GM12873 (cell line): ENCODE measurements at regions not wholly inside any gene's neighbourhood (a gene's known extent, or its start where the extent isn't known, plus 50 kb on each side); places are given as distances from the start of the nearest gene placed in this dataset.

ENCODE experiments used
- CTCF ChIP-seq: IDR thresholded peaks from 2 replicates; pipeline ENCODE4 v1.5.1; 2012; ENCODE audit warnings: low read depth, mild to moderate bottlenecking, moderate library complexity, low read length, control low read depth; ENCODE audit not compliant: insufficient read depth; ENCODE audit errors: missing control alignments

- TF ChIP-seq CTCF, result no peak
These were observed 87.4 kb downstream of the MDH1 start for GRCh38 chr2:63676135-63676534.

GRCh38 chr2:63678085-63678484 is 89.3 kb downstream of the MDH1 start:
- no peak for TF ChIP-seq CTCF

- no peak for TF ChIP-seq CTCF
These were observed 89.8 kb downstream of the MDH1 start for GRCh38 chr2:63678551-63678950.

GRCh38 chr2:63679252-63679855 is 90.6 kb downstream of the MDH1 start:
- TF ChIP-seq CTCF, result no peak

GRCh38 chr2:63680455-63680854 is 91.7 kb downstream of the MDH1 start:
- TF ChIP-seq CTCF, result no peak

GRCh38 chr2:63681896-63682295 is 93.1 kb downstream of the MDH1 start:
- TF ChIP-seq CTCF, result no peak

GRCh38 chr2:63692002-63692606 is 103.3 kb downstream of the MDH1 start:
- peak; percentile 48 for TF ChIP-seq CTCF
